GM12873 (cell line): ENCODE measurements at regions not wholly inside any gene's neighbourhood (a gene's known extent, or its start where the extent isn't known, plus 50 kb on each side); places are given as distances from the start of the nearest gene placed in this dataset.
A peak's percentile ranks its signal among the peaks of the same experiment; 100 is the strongest.

Experiments
- CTCF ChIP-seq: IDR thresholded peaks from 2 replicates; pipeline ENCODE4 v1.5.1; 2012; ENCODE audit warnings: low read depth, mild to moderate bottlenecking, moderate library complexity, low read length, control low read depth; ENCODE audit not compliant: insufficient read depth; ENCODE audit errors: missing control alignments

DNA sequence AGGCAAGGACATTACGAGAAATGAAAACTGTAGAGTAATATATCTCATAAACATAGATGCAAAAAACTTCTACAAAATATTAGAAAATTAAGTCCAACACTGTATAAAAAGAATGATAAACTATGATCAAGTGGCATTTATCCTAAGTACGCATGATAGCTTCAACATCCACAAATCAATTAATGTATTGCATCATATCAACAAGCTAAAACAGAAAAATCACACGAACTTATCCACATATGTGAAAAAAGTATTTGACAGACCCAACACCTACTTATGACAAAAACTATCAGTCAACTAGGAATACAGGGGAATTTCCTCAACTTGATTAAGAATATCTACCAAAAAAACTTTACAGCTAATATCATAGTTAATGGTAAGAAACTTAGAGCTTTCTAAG is 129.9 kb upstream of the ALG10 start:
- TF ChIP-seq CTCF = no peak

- TF ChIP-seq CTCF = peak; percentile 22
Measured at GRCh38 chr12:33926095-33926494, 96.2 kb upstream of the ALG10 start.

GRCh38 chr12:33942172-33942571 is 80.1 kb upstream of the ALG10 start:
- no peak for TF ChIP-seq CTCF

DNA sequence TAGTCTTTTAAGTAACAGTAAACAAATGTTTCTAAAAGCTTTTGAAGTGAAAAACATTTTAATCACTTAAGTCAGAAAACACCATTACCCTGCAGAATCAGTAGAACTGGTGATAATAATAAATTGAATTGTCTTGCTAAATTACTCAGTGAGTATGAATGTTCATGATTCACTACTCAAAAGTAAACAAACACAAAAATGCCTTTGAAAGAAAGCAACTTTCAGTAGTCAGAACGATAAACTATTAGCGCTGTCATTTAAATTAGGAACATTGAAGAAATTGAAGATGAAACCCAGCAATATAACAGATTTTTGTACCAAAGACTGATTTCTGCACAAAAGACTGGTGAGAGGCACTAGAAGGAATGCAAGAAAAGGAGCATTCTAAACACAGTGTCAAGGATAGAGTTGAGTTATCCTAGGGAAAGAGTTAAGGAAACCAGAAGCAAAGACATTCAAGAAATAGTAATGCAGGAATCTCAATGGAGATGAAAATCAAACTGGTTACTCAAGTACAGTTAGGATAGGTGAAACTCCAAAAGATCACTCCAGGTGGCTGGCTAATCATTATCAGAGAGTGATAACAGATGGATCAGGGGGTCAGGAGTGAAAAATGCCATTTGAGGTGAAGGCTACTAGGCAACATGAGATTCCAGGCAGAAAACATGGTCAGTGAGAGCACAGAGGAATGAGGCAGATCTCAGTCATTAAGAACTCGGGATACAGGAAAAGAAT is 77.4 kb upstream of the ALG10 start:
- no peak for TF ChIP-seq CTCF

- no peak for TF ChIP-seq CTCF
Measured at GRCh38 chr12:33945438-33945784, 76.9 kb upstream of the ALG10 start.

- TF ChIP-seq CTCF = no peak
Measured at GRCh38 chr12:33967760-33968159, 54.5 kb upstream of the ALG10 start.
